ENCODE measurements at regions not wholly inside any gene's neighbourhood (a gene's known extent, or its start where the extent isn't known, plus 50 kb on each side); places are given as distances from the start of the nearest gene placed in this dataset.

DNA sequence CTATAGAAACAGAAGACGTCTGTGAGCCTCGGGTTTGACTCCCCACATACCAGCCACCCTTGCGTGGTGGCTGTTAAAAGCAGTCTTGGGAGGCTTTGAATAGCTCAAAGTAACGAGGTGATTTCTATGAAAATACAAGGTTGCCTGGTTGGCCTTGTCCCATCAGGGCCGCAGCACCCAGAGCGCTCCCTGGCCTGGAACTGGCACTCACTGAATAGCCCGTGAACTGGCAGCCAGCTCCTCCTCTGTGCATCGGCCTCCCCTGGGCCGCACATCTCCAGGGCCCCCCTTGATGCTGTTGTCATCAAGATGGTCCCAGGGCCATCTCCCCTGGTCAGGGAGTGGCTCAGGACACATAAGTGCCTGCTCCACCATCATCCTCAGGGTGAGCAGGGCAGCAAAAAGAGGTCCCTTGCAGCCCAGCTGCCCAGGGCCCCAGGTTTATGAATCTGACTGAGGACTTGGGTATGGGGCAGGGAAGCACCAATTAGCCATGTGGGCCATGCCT lies 144.6 kb upstream of the PPP1R26 start:
- TF ChIP-seq, protein P1, sequence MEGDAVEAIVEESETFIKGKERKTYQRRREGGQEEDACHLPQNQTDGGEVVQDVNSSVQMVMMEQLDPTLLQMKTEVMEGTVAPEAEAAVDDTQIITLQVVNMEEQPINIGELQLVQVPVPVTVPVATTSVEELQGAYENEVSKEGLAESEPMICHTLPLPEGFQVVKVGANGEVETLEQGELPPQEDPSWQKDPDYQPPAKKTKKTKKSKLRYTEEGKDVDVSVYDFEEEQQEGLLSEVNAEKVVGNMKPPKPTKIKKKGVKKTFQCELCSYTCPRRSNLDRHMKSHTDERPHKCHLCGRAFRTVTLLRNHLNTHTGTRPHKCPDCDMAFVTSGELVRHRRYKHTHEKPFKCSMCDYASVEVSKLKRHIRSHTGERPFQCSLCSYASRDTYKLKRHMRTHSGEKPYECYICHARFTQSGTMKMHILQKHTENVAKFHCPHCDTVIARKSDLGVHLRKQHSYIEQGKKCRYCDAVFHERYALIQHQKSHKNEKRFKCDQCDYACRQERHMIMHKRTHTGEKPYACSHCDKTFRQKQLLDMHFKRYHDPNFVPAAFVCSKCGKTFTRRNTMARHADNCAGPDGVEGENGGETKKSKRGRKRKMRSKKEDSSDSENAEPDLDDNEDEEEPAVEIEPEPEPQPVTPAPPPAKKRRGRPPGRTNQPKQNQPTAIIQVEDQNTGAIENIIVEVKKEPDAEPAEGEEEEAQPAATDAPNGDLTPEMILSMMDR (IDR thresholded peaks at IDR 0.05) = no peak
- TF ChIP-seq EZH2 (IDR thresholded peaks at IDR 0.05; ENCODE audit: borderline replicate concordance, insufficient read depth, low read depth, low read length, poor library complexity, severe bottlenecking) = no peak
